Subcutaneous abdominal adipose tissue (tissue), 5 donors: ENCODE measurements at regions not wholly inside any gene's neighbourhood (a gene's known extent, or its start where the extent isn't known, plus 50 kb on each side); places are given as distances from the start of the nearest gene placed in this dataset.

Experiments
- H3K27ac ChIP-seq: one replicate; pipeline ENCODE4 v1.7.0; 2013; ENCODE audit warnings: low read depth, mild to moderate bottlenecking, inconsistent platforms, low read length, moderate library complexity
- H3K27me3 ChIP-seq, 5 donors: one replicate each; pipeline ENCODE4 v1.7.0; 2013; ENCODE audit warnings: low read length in 5 of 5, inconsistent platforms in 1 of 5; ENCODE audit not compliant: control insufficient read depth in 5 of 5, insufficient read depth in 4 of 5
- H3K36me3 ChIP-seq, 5 donors: one replicate each; pipeline ENCODE4 v1.7.0; 2013; ENCODE audit warnings: low read length in 5 of 5; ENCODE audit not compliant: control insufficient read depth in 5 of 5, insufficient read depth in 5 of 5
- H3K4me1 ChIP-seq, 5 donors: one replicate each; pipeline ENCODE4 v1.7.0; 2013; ENCODE audit warnings: low read length in 5 of 5, mild to moderate bottlenecking in 3 of 5, moderate library complexity in 1 of 5; ENCODE audit not compliant: control insufficient read depth in 5 of 5, insufficient read depth in 5 of 5
- H3K4me3 ChIP-seq, 5 donors: one replicate each; pipeline ENCODE4 v1.7.0; 2013; ENCODE audit warnings: low read length in 5 of 5, low read depth in 1 of 5
- H3K9ac ChIP-seq, 5 donors: one replicate each; pipeline ENCODE4 v1.7.0; 2013; ENCODE audit warnings: low read length in 5 of 5, mild to moderate bottlenecking in 4 of 5, moderate library complexity in 3 of 5
- H3K9me3 ChIP-seq, 5 donors: one replicate each; pipeline ENCODE4 v1.7.0; 2013; ENCODE audit warnings: low read length in 5 of 5; ENCODE audit not compliant: control insufficient read depth in 5 of 5
- donor health status: healthy.
- donor health status: healthy.
- donor health status: healthy.
- donor health status: healthy.
- donor health status: healthy.

GRCh38 chr7:155162422-155162821, 92.3 kb downstream of the HTR5A start:
- H3K4me3 ChIP-seq, result no peak overlapping the region
- no peak overlapping the region for H3K27ac ChIP-seq
- H3K4me1 ChIP-seq, result no peaks in the 10 kb centered on the region
- H3K9me3 ChIP-seq, result peaks cover 0 to 2% (median 0%) of the 10 kb centered on the region in 5 donors
- H3K36me3 ChIP-seq, result no peaks in the 10 kb centered on the region
- peaks cover 0 to 7% (median 4%) of the 10 kb centered on the region in 5 donors for H3K27me3 ChIP-seq
- H3K9ac ChIP-seq, result no peak overlapping the region

GRCh38 chr7:155163696-155164095, 93.6 kb downstream of the HTR5A start:
- Histone ChIP-seq H3K27me3 (peaks cover 0 to 12% (median 4%) of the 10 kb centered on the region in 5 donors), H3K9ac (no peak overlapping the region), H3K4me3 (no peak overlapping the region), H3K9me3 (no peaks in the 10 kb centered on the region), H3K36me3 (no peaks in the 10 kb centered on the region), H3K27ac (no peak overlapping the region), H3K4me1 (no peaks in the 10 kb centered on the region)

GRCh38 chr7:155164316-155164715, 94.2 kb downstream of the HTR5A start:
- no peaks in the 10 kb centered on the region for H3K36me3 ChIP-seq
- no peak overlapping the region for H3K9ac ChIP-seq
- no peak overlapping the region for H3K4me3 ChIP-seq
- H3K9me3 ChIP-seq, result no peaks in the 10 kb centered on the region
- no peak overlapping the region for H3K27ac ChIP-seq
- peaks cover 4 to 16% (median 5%) of the 10 kb centered on the region in 5 donors for H3K27me3 ChIP-seq
- H3K4me1 ChIP-seq, result no peaks in the 10 kb centered on the region

GRCh38 chr7:155166108-155166507, 96.0 kb downstream of the HTR5A start:
- H3K4me1 ChIP-seq, result no peaks in the 10 kb centered on the region
- no peaks in the 10 kb centered on the region for H3K36me3 ChIP-seq

GRCh38 chr7:155166673-155167370, 96.7 kb downstream of the HTR5A start:
- H3K4me3 ChIP-seq, result no peak overlapping the region
- no peak overlapping the region for H3K27ac ChIP-seq
- H3K9ac ChIP-seq, result no peak overlapping the region
- H3K4me1 ChIP-seq, result no peaks in the 10 kb centered on the region
- H3K27me3 ChIP-seq, result peaks cover 4 to 17% (median 8%) of the 10 kb centered on the region in 5 donors
- H3K36me3 ChIP-seq, result no peaks in the 10 kb centered on the region
- no peaks in the 10 kb centered on the region for H3K9me3 ChIP-seq

More at GRCh38 chr7:155166108-155166507, 96.0 kb downstream of the HTR5A start:
- Histone ChIP-seq H3K9me3 (no peaks in the 10 kb centered on the region), H3K4me3 (no peak overlapping the region), H3K27me3 (peaks cover 4 to 20% (median 8%) of the 10 kb centered on the region in 5 donors), H3K27ac (no peak overlapping the region), H3K9ac (no peak overlapping the region)

- Histone ChIP-seq H3K9ac (no peak overlapping the region), H3K4me3 (no peak overlapping the region), H3K27ac (no peak overlapping the region), H3K9me3 (no peaks in the 10 kb centered on the region), H3K36me3 (no peaks in the 10 kb centered on the region), H3K4me1 (no peaks in the 10 kb centered on the region), H3K27me3 (peaks cover 4 to 17% (median 8%) of the 10 kb centered on the region in 5 donors)
Measured at GRCh38 chr7:155167706-155168365, 97.7 kb downstream of the HTR5A start.

GRCh38 chr7:155168597-155169480, 98.7 kb downstream of the HTR5A start:
- Histone ChIP-seq H3K36me3 (no peaks in the 10 kb centered on the region), H3K9me3 (no peaks in the 10 kb centered on the region), H3K4me3 (no peak overlapping the region), H3K4me1 (no peaks in the 10 kb centered on the region), H3K9ac (no peak overlapping the region), H3K27me3 (peaks cover 4 to 17% (median 8%) of the 10 kb centered on the region in 5 donors), H3K27ac (no peak overlapping the region)

GRCh38 chr7:155169498-155170065, 99.5 kb downstream of the HTR5A start:
- no peaks in the 10 kb centered on the region for H3K4me1 ChIP-seq
- no peak overlapping the region for H3K4me3 ChIP-seq
- H3K27me3 ChIP-seq, result peaks cover 4 to 18% (median 8%) of the 10 kb centered on the region in 5 donors
- no peak overlapping the region for H3K9ac ChIP-seq
- no peak overlapping the region for H3K27ac ChIP-seq
- no peaks in the 10 kb centered on the region for H3K36me3 ChIP-seq
- no peaks in the 10 kb centered on the region for H3K9me3 ChIP-seq

- Histone ChIP-seq H3K4me3 (no peak overlapping the region), H3K27ac (no peak overlapping the region), H3K4me1 (no peaks in the 10 kb centered on the region), H3K9me3 (no peaks in the 10 kb centered on the region), H3K36me3 (no peaks in the 10 kb centered on the region), H3K9ac (no peak overlapping the region), H3K27me3 (peaks cover 4 to 18% (median 8%) of the 10 kb centered on the region in 5 donors)
Measured at GRCh38 chr7:155170331-155170730, 100.2 kb downstream of the HTR5A start.
